Putamen (tissue), 1 donor: ENCODE measurements at regions not wholly inside any gene's neighbourhood (a gene's known extent, or its start where the extent isn't known, plus 50 kb on each side); places are given as distances from the start of the nearest gene placed in this dataset.

Source experiments
- DNase-seq: peaks from one replicate; pipeline ENCODE4 v3.0.0-alpha.2; 2016; ENCODE audit warnings: low spot score

GRCh38 chr14:21729703-21730233 is 56.1 kb upstream of the OR4E1 start:
- no peak for DNase-seq

GRCh38 chr14:21725250-21725649 is 51.6 kb upstream of the OR4E1 start:
- DNase-seq: no peak

DNA sequence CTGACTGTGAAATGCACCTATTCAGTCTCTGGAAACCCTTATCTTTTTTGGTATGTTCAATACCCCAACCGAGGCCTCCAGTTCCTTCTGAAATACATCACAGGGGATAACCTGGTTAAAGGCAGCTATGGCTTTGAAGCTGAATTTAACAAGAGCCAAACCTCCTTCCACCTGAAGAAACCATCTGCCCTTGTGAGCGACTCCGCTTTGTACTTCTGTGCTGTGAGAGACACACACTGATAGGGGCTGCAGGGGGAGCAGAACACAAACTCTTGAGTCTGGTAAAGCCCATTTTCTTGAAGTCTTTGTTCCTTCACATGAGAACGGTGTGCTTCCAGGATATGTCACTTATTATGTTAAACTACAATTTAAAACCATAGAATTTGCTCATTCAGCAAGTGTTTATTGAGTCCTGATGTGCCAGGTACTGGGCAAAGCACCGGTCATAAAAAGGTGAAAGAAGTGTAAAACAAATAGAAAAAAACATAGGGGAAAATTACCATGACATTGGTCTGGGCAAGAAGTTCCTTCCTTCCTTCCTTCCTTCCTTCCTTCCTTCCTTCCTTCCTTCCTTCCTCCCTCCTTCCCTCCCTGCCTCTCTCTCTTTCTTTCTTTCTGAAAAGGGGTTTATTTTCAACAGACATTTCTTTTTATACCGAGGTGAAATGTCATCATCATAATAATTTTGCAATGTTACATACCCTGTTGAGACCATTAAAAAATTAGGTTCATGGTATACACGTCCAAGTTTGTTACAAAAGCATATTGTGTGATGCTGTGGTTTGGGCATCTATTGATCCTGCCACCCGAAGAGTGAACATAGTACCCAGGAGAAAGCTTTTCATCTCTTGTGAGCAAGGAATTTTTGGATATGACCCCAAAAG is 50.7 kb upstream of the OR4E1 start:
- no peak for DNase-seq

- no peak for DNase-seq
Measured at GRCh38 chr14:21723431-21724045, 49.9 kb upstream of the OR4E1 start.
